ENCODE measurements at regions not wholly inside any gene's neighbourhood (a gene's known extent, or its start where the extent isn't known, plus 50 kb on each side); places are given as distances from the start of the nearest gene placed in this dataset.
"Not testable (repeated sequence)": the region's sequence is repeated elsewhere in the genome, so short reads cannot be mapped to it uniquely, and the experiment has no call there.

DNA sequence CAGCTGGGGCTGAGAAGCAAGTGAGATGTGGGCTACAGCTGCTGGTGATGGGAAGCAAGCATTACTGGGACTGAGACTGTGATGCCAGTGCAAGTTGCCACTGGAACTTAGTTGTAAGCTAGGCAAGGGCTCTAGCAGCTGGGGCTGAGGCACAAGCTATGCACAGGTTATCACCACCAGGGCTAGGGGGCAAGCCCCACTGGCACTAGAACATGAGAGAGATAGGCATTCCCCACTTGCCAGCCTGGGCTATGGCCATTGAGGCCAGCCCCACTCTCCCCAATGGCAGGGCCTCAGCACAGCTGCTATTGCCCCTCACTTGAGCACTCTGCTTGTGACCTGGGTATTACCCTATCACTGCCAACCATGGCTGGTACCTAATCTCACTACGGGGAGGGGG is 130.8 kb upstream of the SMIM31 start:
- DNase-seq (ENCODE audit: low read depth): no peak
- TF ChIP-seq, protein P1, sequence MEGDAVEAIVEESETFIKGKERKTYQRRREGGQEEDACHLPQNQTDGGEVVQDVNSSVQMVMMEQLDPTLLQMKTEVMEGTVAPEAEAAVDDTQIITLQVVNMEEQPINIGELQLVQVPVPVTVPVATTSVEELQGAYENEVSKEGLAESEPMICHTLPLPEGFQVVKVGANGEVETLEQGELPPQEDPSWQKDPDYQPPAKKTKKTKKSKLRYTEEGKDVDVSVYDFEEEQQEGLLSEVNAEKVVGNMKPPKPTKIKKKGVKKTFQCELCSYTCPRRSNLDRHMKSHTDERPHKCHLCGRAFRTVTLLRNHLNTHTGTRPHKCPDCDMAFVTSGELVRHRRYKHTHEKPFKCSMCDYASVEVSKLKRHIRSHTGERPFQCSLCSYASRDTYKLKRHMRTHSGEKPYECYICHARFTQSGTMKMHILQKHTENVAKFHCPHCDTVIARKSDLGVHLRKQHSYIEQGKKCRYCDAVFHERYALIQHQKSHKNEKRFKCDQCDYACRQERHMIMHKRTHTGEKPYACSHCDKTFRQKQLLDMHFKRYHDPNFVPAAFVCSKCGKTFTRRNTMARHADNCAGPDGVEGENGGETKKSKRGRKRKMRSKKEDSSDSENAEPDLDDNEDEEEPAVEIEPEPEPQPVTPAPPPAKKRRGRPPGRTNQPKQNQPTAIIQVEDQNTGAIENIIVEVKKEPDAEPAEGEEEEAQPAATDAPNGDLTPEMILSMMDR (conservative IDR thresholded peaks at IDR 0.05; ENCODE audit: low read depth, low read length): no peak
- H3K4me3 ChIP-seq (ENCODE audit: low read depth, low read length): no peak overlapping the region

DNA sequence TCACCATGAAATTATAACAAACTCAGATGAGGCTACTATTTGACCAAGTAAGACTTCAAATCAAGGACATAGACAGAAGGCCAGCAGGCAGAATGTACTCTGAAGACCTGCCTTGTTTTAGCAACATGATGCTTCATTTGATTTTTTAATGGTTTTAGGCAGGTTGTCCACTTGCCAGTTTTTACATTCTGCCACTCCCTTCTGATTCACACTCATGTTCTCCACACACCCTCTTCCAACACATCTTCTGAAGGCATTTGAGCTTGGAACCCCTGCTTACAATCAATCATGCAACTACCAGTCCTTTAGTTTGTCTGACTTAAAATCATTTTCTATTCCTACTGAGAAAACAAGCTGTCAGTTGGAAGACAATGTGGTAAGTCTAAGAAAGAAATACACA is 114.9 kb upstream of the SMIM31 start:
- H3K4me3 ChIP-seq (ENCODE audit: low read depth, low read length): no peak overlapping the region
- DNase-seq (ENCODE audit: low read depth): no peak
- TF ChIP-seq, protein P1 (conservative IDR thresholded peaks at IDR 0.05; ENCODE audit: low read depth, low read length): no peak

DNA sequence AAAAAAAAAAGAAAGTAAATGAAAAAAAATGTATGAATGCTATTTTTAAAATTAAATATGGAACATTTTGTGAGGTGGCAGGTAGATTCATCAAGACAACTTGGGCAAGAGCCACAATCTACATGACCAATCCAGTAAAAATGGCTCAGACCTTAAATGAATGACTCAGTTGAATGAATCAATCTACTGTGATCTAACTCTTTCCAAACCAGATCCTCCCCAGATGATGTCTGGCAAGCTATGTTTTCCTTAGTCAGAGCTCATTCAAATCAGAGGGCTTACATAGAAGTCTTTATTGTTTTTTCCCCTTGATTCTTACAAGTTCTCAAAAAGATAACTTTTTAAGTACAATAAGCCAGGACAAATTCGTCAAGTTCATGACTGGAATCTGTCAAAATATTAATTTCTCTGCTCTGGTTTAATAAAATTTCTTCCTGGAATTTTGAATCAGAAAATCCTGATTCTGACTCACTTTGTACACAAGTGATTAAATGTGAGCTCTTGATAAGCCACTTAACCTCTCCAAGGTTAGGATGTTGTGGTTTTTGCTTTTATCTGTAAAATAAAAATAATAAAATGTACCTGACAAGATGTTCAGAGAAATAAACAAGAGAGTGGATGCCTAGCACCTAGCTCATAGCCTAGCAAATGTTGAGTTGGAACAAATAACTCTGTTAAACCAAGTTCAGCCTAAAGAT is 105.6 kb upstream of the SMIM31 start:
- DNase-seq (ENCODE audit: low read depth): peak; percentile 0
- no peak overlapping the region for H3K4me3 ChIP-seq (ENCODE audit: low read depth, low read length)
- TF ChIP-seq, protein P1 (conservative IDR thresholded peaks at IDR 0.05; ENCODE audit: low read depth, low read length): no peak

DNA sequence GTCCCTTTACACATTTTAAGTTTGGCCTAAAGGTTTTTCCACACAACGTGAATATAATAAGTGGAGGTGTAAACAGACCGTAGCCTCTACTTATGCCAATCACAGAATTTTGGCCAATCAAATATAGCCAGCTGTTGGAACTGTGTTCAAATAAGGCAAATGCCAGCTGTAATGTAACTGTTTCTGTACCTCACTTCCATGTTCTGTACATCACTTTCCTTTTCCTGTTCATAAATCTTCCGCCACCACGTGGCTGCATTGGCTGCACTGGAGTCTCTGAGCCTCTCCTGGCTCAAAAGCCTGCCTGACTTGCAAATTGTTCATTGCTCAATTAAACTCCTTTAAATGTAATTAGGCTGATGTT is 105.1 kb upstream of the SMIM31 start:
- TF ChIP-seq, protein P1 (conservative IDR thresholded peaks at IDR 0.05; ENCODE audit: low read depth, low read length): no peak
- DNase-seq (ENCODE audit: low read depth): no peak
- no peak overlapping the region for H3K4me3 ChIP-seq (ENCODE audit: low read depth, low read length)

DNA sequence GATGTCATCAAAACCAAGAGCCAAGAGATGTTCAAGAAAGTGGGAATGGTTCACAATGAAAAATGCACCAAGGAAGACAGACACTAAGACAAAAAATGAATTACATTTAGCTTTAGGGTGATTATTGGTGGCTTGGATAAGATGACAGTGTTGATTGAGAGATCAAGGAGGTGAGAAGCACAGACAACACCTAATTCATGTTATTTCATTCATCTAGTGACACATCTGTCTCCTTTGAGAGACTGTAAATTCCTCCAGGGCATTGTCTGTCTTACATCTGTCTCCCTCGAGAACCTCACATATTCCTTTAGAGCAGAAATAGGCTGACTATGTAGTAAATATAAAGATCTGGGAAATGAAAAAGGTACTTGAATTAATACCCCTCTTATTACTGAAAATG is 94.2 kb upstream of the SMIM31 start:
- H3K4me3 ChIP-seq (ENCODE audit: low read depth, low read length): no peak overlapping the region
- DNase-seq (ENCODE audit: low read depth): no peak
- TF ChIP-seq, protein P1 (conservative IDR thresholded peaks at IDR 0.05; ENCODE audit: low read depth, low read length): no peak

DNA sequence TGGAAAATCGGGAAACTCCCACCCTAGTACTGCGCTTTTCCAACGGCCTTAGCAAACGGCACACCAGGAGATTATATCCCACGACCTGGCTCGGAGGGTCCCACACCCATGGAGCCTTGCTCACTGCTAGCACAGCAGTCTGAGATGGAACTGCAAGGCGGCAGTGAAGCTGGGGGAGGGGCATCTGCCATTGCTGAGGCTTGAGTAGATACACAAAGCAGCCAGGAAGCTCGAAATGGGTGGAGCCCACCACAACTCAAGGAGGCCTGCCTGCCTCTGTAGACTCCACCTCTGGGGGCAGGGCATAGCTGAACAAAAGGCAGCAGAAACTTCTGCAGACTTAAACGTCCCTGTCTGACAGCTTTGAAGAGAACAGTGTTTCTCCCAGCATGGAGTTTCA is 77.8 kb upstream of the SMIM31 start:
- H3K4me3 ChIP-seq (ENCODE audit: low read depth, low read length); DNase-seq (ENCODE audit: low read depth): not testable (repeated sequence)

DNA sequence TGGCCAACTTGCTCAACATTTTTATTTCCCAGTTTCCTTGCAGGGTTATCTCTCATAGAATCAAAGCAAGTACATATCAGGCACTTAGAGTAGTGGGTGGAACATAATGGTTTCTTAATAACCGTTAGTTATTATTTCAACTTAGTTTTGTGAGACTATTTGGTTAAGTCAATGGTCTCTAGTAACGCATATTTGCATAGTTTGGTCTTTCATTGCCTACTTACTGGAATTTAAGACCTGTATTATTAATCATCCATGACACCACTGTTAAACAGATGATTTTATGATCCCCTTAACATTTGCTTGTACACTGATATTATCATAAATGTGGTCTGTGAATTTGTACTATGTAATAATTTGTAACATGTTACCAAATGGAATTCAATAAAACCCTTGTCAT is 70.9 kb upstream of the SMIM31 start:
- no peak for DNase-seq (ENCODE audit: low read depth)
- TF ChIP-seq, protein P1 (conservative IDR thresholded peaks at IDR 0.05; ENCODE audit: low read depth, low read length): no peak
- H3K4me3 ChIP-seq (ENCODE audit: low read depth, low read length): no peak overlapping the region
